Activated naive CD8-positive, alpha-beta T cell treated with anti-CD3 and anti-CD28 coated beads for 36 hours (primary cell): ENCODE measurements at regions not wholly inside any gene's neighbourhood (a gene's known extent, or its start where the extent isn't known, plus 50 kb on each side); places are given as distances from the start of the nearest gene placed in this dataset.

ENCODE experiments used
- DNase-seq: peaks from one replicate; pipeline ENCODE4 v3.0.0; 2021
- H3K27ac Mint-ChIP-seq: one replicate; pipeline ENCODE4 v1.8.0; 2022; ENCODE audit warnings: mild to moderate bottlenecking, moderate library complexity, mixed read lengths
- H3K27me3 Mint-ChIP-seq: one replicate; pipeline ENCODE4 v1.8.0; 2022; ENCODE audit warnings: mild to moderate bottlenecking, mixed read lengths
- H3K36me3 Mint-ChIP-seq: one replicate; pipeline ENCODE4 v1.8.0; 2021; ENCODE audit warnings: mild to moderate bottlenecking, mixed read lengths
- H3K4me1 Mint-ChIP-seq: one replicate; pipeline ENCODE4 v1.8.0; 2021; ENCODE audit warnings: mixed read lengths
- H3K4me3 Mint-ChIP-seq: one replicate; pipeline ENCODE4 v1.8.0; 2022; ENCODE audit warnings: mild to moderate bottlenecking, moderate library complexity, mixed read lengths
- H3K9me3 Mint-ChIP-seq: one replicate; pipeline ENCODE4 v1.8.0; 2022; ENCODE audit warnings: mixed read lengths

GRCh38 chr5:124403281-124403680 is 343.2 kb downstream of the ZNF608 start:
- Mint-ChIP-seq H3K4me3 (no peak overlapping the region), H3K9me3 (no peaks in the 10 kb centered on the region), H3K4me1 (no peaks in the 10 kb centered on the region), H3K27me3 (no peaks in the 10 kb centered on the region), H3K27ac (no peak overlapping the region), H3K36me3 (no peaks in the 10 kb centered on the region)
- no peak for DNase-seq

GRCh38 chr5:124402144-124402581 is 344.3 kb downstream of the ZNF608 start:
- Mint-ChIP-seq H3K4me1 (no peaks in the 10 kb centered on the region), H3K27me3 (no peaks in the 10 kb centered on the region), H3K36me3 (no peaks in the 10 kb centered on the region), H3K4me3 (no peak overlapping the region), H3K27ac (no peak overlapping the region), H3K9me3 (no peaks in the 10 kb centered on the region)
- no peak for DNase-seq

- Mint-ChIP-seq H3K27ac (no peak overlapping the region), H3K4me3 (no peak overlapping the region), H3K4me1 (no peaks in the 10 kb centered on the region), H3K9me3 (no peaks in the 10 kb centered on the region), H3K36me3 (no peaks in the 10 kb centered on the region), H3K27me3 (no peaks in the 10 kb centered on the region)
- no peak for DNase-seq
Measured at GRCh38 chr5:124401476-124402143, 344.8 kb downstream of the ZNF608 start.

GRCh38 chr5:124399426-124399961 is 346.9 kb downstream of the ZNF608 start:
- Mint-ChIP-seq H3K27me3 (no peaks in the 10 kb centered on the region), H3K36me3 (no peaks in the 10 kb centered on the region), H3K27ac (no peak overlapping the region), H3K4me1 (no peaks in the 10 kb centered on the region), H3K4me3 (no peak overlapping the region), H3K9me3 (no peaks in the 10 kb centered on the region)
- DNase-seq = no peak

- Mint-ChIP-seq H3K27ac (no peak overlapping the region), H3K4me3 (no peak overlapping the region), H3K27me3 (no peaks in the 10 kb centered on the region), H3K9me3 (no peaks in the 10 kb centered on the region), H3K4me1 (no peaks in the 10 kb centered on the region), H3K36me3 (no peaks in the 10 kb centered on the region)
- DNase-seq = no peak
Measured at GRCh38 chr5:124398460-124398859, 348.0 kb downstream of the ZNF608 start.

- H3K4me1 Mint-ChIP-seq = no peaks in the 10 kb centered on the region
- H3K36me3 Mint-ChIP-seq = no peaks in the 10 kb centered on the region
- no peak overlapping the region for H3K27ac Mint-ChIP-seq
- no peak overlapping the region for H3K4me3 Mint-ChIP-seq
- no peaks in the 10 kb centered on the region for H3K9me3 Mint-ChIP-seq
- no peak for DNase-seq
- no peaks in the 10 kb centered on the region for H3K27me3 Mint-ChIP-seq
Measured at GRCh38 chr5:124397317-124397716, 349.1 kb downstream of the ZNF608 start.

- no peaks in the 10 kb centered on the region for H3K27me3 Mint-ChIP-seq
- H3K4me1 Mint-ChIP-seq = no peaks in the 10 kb centered on the region
- H3K27ac Mint-ChIP-seq = no peak overlapping the region
- no peaks in the 10 kb centered on the region for H3K9me3 Mint-ChIP-seq
- H3K36me3 Mint-ChIP-seq = no peaks in the 10 kb centered on the region
- no peak overlapping the region for H3K4me3 Mint-ChIP-seq
- DNase-seq = no peak
Measured at GRCh38 chr5:124395926-124396325, 350.5 kb downstream of the ZNF608 start.

- Mint-ChIP-seq H3K27me3 (no peaks in the 10 kb centered on the region), H3K36me3 (no peaks in the 10 kb centered on the region), H3K4me3 (no peak overlapping the region), H3K4me1 (no peaks in the 10 kb centered on the region), H3K27ac (no peak overlapping the region), H3K9me3 (no peaks in the 10 kb centered on the region)
- no peak for DNase-seq
Measured at GRCh38 chr5:124395287-124395686, 351.2 kb downstream of the ZNF608 start.

GRCh38 chr5:124394700-124395245 is 351.7 kb downstream of the ZNF608 start:
- H3K36me3 Mint-ChIP-seq = no peaks in the 10 kb centered on the region
- no peaks in the 10 kb centered on the region for H3K4me1 Mint-ChIP-seq
- H3K9me3 Mint-ChIP-seq = no peaks in the 10 kb centered on the region
- no peak overlapping the region for H3K27ac Mint-ChIP-seq
- no peaks in the 10 kb centered on the region for H3K27me3 Mint-ChIP-seq
- H3K4me3 Mint-ChIP-seq = no peak overlapping the region
- no peak for DNase-seq

GRCh38 chr5:124393584-124394379 is 352.7 kb downstream of the ZNF608 start:
- H3K36me3 Mint-ChIP-seq = no peaks in the 10 kb centered on the region
- no peak for DNase-seq
- no peaks in the 10 kb centered on the region for H3K27me3 Mint-ChIP-seq
- H3K4me3 Mint-ChIP-seq = no peak overlapping the region
- H3K9me3 Mint-ChIP-seq = no peaks in the 10 kb centered on the region
- H3K4me1 Mint-ChIP-seq = no peaks in the 10 kb centered on the region
- H3K27ac Mint-ChIP-seq = no peak overlapping the region

GRCh38 chr5:124383693-124384092 is 362.7 kb downstream of the ZNF608 start:
- DNase-seq = no peak
- Mint-ChIP-seq H3K4me1 (no peaks in the 10 kb centered on the region), H3K9me3 (peaks cover 27% of the 10 kb centered on the region), H3K36me3 (no peaks in the 10 kb centered on the region), H3K4me3 (no peak overlapping the region), H3K27me3 (no peaks in the 10 kb centered on the region), H3K27ac (no peak overlapping the region)

GRCh38 chr5:124377386-124377785 is 369.1 kb downstream of the ZNF608 start:
- Mint-ChIP-seq H3K4me1 (no peaks in the 10 kb centered on the region), H3K9me3 (peaks cover 11% of the 10 kb centered on the region), H3K27ac (no peak overlapping the region), H3K4me3 (no peak overlapping the region), H3K27me3 (no peaks in the 10 kb centered on the region), H3K36me3 (no peaks in the 10 kb centered on the region)
- DNase-seq = no peak

- H3K27ac Mint-ChIP-seq = no peak overlapping the region
- H3K36me3 Mint-ChIP-seq = no peaks in the 10 kb centered on the region
- no peak overlapping the region for H3K4me3 Mint-ChIP-seq
- H3K27me3 Mint-ChIP-seq = no peaks in the 10 kb centered on the region
- H3K4me1 Mint-ChIP-seq = no peaks in the 10 kb centered on the region
- peaks cover 2% of the 10 kb centered on the region for H3K9me3 Mint-ChIP-seq
- DNase-seq = no peak
Measured at GRCh38 chr5:124373883-124374282, 372.6 kb downstream of the ZNF608 start.

GRCh38 chr5:124372457-124372856 is 374.0 kb downstream of the ZNF608 start:
- Mint-ChIP-seq H3K27ac (no peak overlapping the region), H3K27me3 (no peaks in the 10 kb centered on the region), H3K4me1 (no peaks in the 10 kb centered on the region), H3K9me3 (peaks cover 4% of the 10 kb centered on the region), H3K4me3 (no peak overlapping the region), H3K36me3 (no peaks in the 10 kb centered on the region)
- no peak for DNase-seq

GRCh38 chr5:124371111-124371706 is 375.2 kb downstream of the ZNF608 start:
- no peak for DNase-seq
- H3K36me3 Mint-ChIP-seq = no peaks in the 10 kb centered on the region
- no peak overlapping the region for H3K27ac Mint-ChIP-seq
- no peaks in the 10 kb centered on the region for H3K4me1 Mint-ChIP-seq
- no peaks in the 10 kb centered on the region for H3K27me3 Mint-ChIP-seq
- H3K9me3 Mint-ChIP-seq = peaks cover 4% of the 10 kb centered on the region
- H3K4me3 Mint-ChIP-seq = no peak overlapping the region
